K562 (cell line): ENCODE measurements at regions not wholly inside any gene's neighbourhood (a gene's known extent, or its start where the extent isn't known, plus 50 kb on each side); places are given as distances from the start of the nearest gene placed in this dataset.

Experiments used
- ATAC-seq: fragments of 200-7000 bp; cut with Tn5 transposase; 3 replicates; pipeline ENCODE4 v1.9.1; 2020; ENCODE audit warnings: moderate library complexity
- BruUV-seq: library from RNA; stranded (reverse); fragments of 400-500 nt; replicated peaks from 2 replicates; lab custom pipeline; 2021; lab: Mats Ljungman, UMichigan
- CTCF ChIA-PET: fragments of 300-600 bp; formaldehyde crosslinking; extraction: SDS; loops from one replicate; lab custom pipeline; 2021; ENCODE audit warnings: low intra/inter-chr PET ratio; lab: Yijun Ruan, JAX
- POLR2A ChIA-PET: fragments of 300-600, 350-650 bp; sonication (Branson Sonifier 250); formaldehyde crosslinking; extraction: SDS; loops from one replicate; lab custom pipeline; 2021; ENCODE audit warnings: antibody characterized with exemption, inconsistent platforms; lab: Yijun Ruan, JAX
- DNase-seq, 4 experiments: peaks; one replicate each; pipeline versions ENCODE4 v3.0.0 to v3.0.0-alpha.2; 2011 to 2018; ENCODE audit warnings: low spot score in 3 of 4, mixed read lengths in 3 of 4; ENCODE audit errors: extremely low read depth in 1 of 4
- FAIRE-seq: peaks from 2 replicates; lab custom pipeline; 2011; peaks lifted over from hg19 to GRCh38; lab: Jason Lieb, UNC
- H2AFZ ChIP-seq: 2 replicates; pipeline ENCODE4 v1.6.0; 2011; ENCODE audit warnings: low read depth, low read length, control low read depth, inconsistent platforms
- H3K27ac ChIP-seq: fragments of 200-600 bp; 3 replicates; pipeline ENCODE4 v1.8.0; 2011; ENCODE audit warnings: low read depth, mild to moderate bottlenecking, control low read depth, inconsistent platforms, low read length, moderate library complexity, mixed read lengths; ENCODE audit errors: extremely low read depth
- H3K27me3 ChIP-seq, 2 experiments: fragments of 300-600 bp in 1 of 2; 2 replicates in 1 of 2; 3 replicates in 1 of 2; pipeline versions ENCODE4 v1.6.0 to v1.8.0; 2011; ENCODE audit warnings: inconsistent platforms in 2 of 2, low read length in 2 of 2, mild to moderate bottlenecking in 1 of 2, mixed read lengths in 1 of 2, moderate library complexity in 1 of 2; ENCODE audit not compliant: control insufficient read depth in 2 of 2, insufficient read depth in 2 of 2
- H3K36me3 ChIP-seq: fragments of 300-600 bp; 3 replicates; pipeline ENCODE4 v1.8.0; 2011; ENCODE audit warnings: mild to moderate bottlenecking, low read length, inconsistent platforms; ENCODE audit not compliant: control insufficient read depth, insufficient read depth
- H3K4me1 ChIP-seq, 2 experiments: fragments of 200-600 bp in 1 of 2; replicated peaks in 1 of 2; 2 replicates in 1 of 2; 3 replicates in 1 of 2; pipeline versions ENCODE4 v1.5.1 to v1.8.0; 2011; ENCODE audit warnings: inconsistent platforms in 2 of 2, low read length in 2 of 2, mild to moderate bottlenecking in 1 of 2, mixed read lengths in 1 of 2, moderate library complexity in 1 of 2; ENCODE audit not compliant: control insufficient read depth in 2 of 2, insufficient read depth in 2 of 2
- H3K4me2 ChIP-seq: 2 replicates; pipeline ENCODE4 v1.6.1; 2011; ENCODE audit warnings: low read length, control low read depth, inconsistent platforms, mixed read lengths; ENCODE audit not compliant: insufficient read depth
- H3K4me3 ChIP-seq: fragments of 200-600 bp; sonication (generic), shearing (Covaris generic); 2 replicates; pipeline ENCODE4 v1.5.1; 2016; ENCODE audit warnings: control low read depth, inconsistent platforms
- H3K79me2 ChIP-seq: fragments of 200-600 bp; 3 replicates; pipeline ENCODE4 v1.8.0; 2011; ENCODE audit warnings: low read length, inconsistent platforms; ENCODE audit not compliant: control insufficient read depth, insufficient read depth
- H3K9ac ChIP-seq, 2 experiments: 2 replicates each; pipeline versions ENCODE4 v1.6.0 to v1.6.1; 2011; ENCODE audit warnings: low read depth in 2 of 2, low read length in 2 of 2, control low read depth in 1 of 2, inconsistent platforms in 1 of 2, mild to moderate bottlenecking in 1 of 2, mixed read lengths in 1 of 2; ENCODE audit not compliant: insufficient read depth in 1 of 2
- H3K9me1 ChIP-seq: one replicate; pipeline ENCODE4 v1.6.0; 2011; ENCODE audit warnings: inconsistent platforms, mild to moderate bottlenecking, low read length, moderate library complexity; ENCODE audit not compliant: control insufficient read depth, insufficient read depth
- H3K9me3 ChIP-seq: replicated peaks from 2 replicates; pipeline ENCODE4 v1.5.1; 2011; ENCODE audit warnings: low read depth, low read length, inconsistent platforms; ENCODE audit not compliant: control insufficient read depth, insufficient read depth
- H4K20me1 ChIP-seq: replicated peaks from 2 replicates; pipeline ENCODE4 v1.6.1; 2011; ENCODE audit warnings: low read length, inconsistent platforms, mixed read lengths; ENCODE audit not compliant: control insufficient read depth, insufficient read depth
- CEBPB ChIP-seq: fragments of 450-650 bp; IDR thresholded peaks from 2 replicates; pipeline ENCODE4 v1.6.1; 2016; ENCODE audit warnings: missing genetic modification characterization, missing compliant biosample characterization
- CEBPG ChIP-seq, 3 experiments: fragments of 200-800 bp in 1 of 3; sonication (Bioruptor generic) in 1 of 3; sonication (generic) in 1 of 3; formaldehyde crosslinking in 1 of 3; IDR thresholded peaks in 2 of 3; conservative IDR thresholded peaks in 1 of 3; 2 replicates each; pipeline versions ENCODE4 v1.6.1 to v1.8.0; 2016 to 2022; ENCODE audit warnings: missing compliant biosample characterization in 2 of 3, missing genetic modification characterization in 2 of 3, mild to moderate bottlenecking in 1 of 3, missing genetic modification reagents in 1 of 3
- GTF2E2 ChIP-seq: fragments of 200-800 bp; sonication (Bioruptor generic); IDR thresholded peaks from 2 replicates; pipeline ENCODE4 v1.6.1; 2016; ENCODE audit warnings: missing genetic modification characterization, missing compliant biosample characterization
- MAFF ChIP-seq: IDR thresholded peaks from 2 replicates; pipeline ENCODE4 v1.6.1; 2012; ENCODE audit warnings: low read length, improper control_type of control experiment
- PRDM10 ChIP-seq: fragments of 450-650 bp; IDR thresholded peaks from 2 replicates; pipeline ENCODE4 v1.6.1; 2018; ENCODE audit not compliant: partially characterized antibody
- RAD51 ChIP-seq: fragments of 450-650 bp; IDR thresholded peaks from 2 replicates; pipeline ENCODE4 v1.7.1; 2016; ENCODE audit warnings: low read depth, mild to moderate bottlenecking, borderline replicate concordance
- RBFOX2 ChIP-seq: fragments of 200-400 bp; formaldehyde crosslinking; IDR thresholded peaks from 2 replicates; pipeline ENCODE4 v1.6.1; 2017; ENCODE audit warnings: low read depth, mild to moderate bottlenecking, low read length, moderate library complexity
- SMAD4 ChIP-seq: fragments of 250-450 bp; sonication (Bioruptor Pico); conservative IDR thresholded peaks from 2 replicates; pipeline ENCODE4 v1.8.0; 2021; ENCODE audit warnings: inconsistent platforms, mild to moderate bottlenecking, moderate library complexity
- WGBS: fragments of 100-300 bp; shearing (Covaris generic); methylation state at CpG from one replicate; pipeline ENCODE4 v1.1.6; 2016; ENCODE audit warnings: low coverage, mixed read lengths; ENCODE audit not compliant: insufficient coverage; ENCODE audit errors: missing lambda C conversion rate; 5-methylcytosine and 5-hydroxymethylcytosine counted together
- in situ Hi-C: fragments of 300-500 bp; cut with MboI; formaldehyde crosslinking; loops from 4 replicates; pipeline ENCODE4 v1.15.0; 2018; ENCODE audit warnings: inconsistent platforms, mixed read lengths
- intact Hi-C: fragments of 100-400 bp; cut with micrococcal nuclease; formaldehyde crosslinking; loops from 2 replicates; pipeline ENCODE4 v1.14.2; 2022

- peak overlapping the region; percentile 11; the same call in 1 of the 2 replicates for H2AFZ ChIP-seq
- FAIRE-seq (peak; percentile 56), ATAC-seq (0 out of 3 replicates have a peak, but pooled peaks have one; percentile 7)
Observed at GRCh38 chr14:73784181-73784987, 67.2 kb upstream of the PTGR2 start.

More at GRCh38 chr14:73784181-73784987, 67.2 kb upstream of the PTGR2 start:
- DNase-seq = no peak
- H3K27me3 ChIP-seq = no peaks in the 10 kb centered on the region
- H3K36me3 ChIP-seq = peaks cover 4% of the 10 kb centered on the region; the same call in 1 of the 3 replicates
- H4K20me1 ChIP-seq = no peaks in the 10 kb centered on the region; the same call in 1 of the 2 replicates
- no peaks in the 10 kb centered on the region for H3K9me3 ChIP-seq
- peak overlapping the region; percentile 70 to 92; a peak in 3 of 4 replicates for H3K9ac ChIP-seq
- H3K9me1 ChIP-seq = no peaks in the 10 kb centered on the region
- ChIA-PET POLR2A (interaction anchor here (0.6 to 6.5 kb wide), 7 partner anchors 9 to 32 kb away, joined by 3 to 41 read pairs (median 11); a partner anchor contains a TSS), CTCF (no interaction called here)
- 33% methylated on average over 6 of the region's 8 CpGs for WGBS
- no TSS peak for BruUV-seq
- peak overlapping the region; percentile 62; the same call in 2 of the 3 replicates for H3K27ac ChIP-seq
- H3K4me3 ChIP-seq = no peak overlapping the region
- H3K4me1 ChIP-seq = peaks cover 38 to 43% of the 10 kb centered on the region in 2 experiments
- peaks cover 77% of the 10 kb centered on the region for H3K79me2 ChIP-seq
- in situ Hi-C loops = no loop called here
- TF ChIP-seq RAD51 = peak; percentile 43; the same call in 1 of the 2 replicates
- TF ChIP-seq RBFOX2 = 0 out of 2 replicates have a peak, but pooled peaks have one; percentile 19
- TF ChIP-seq GTF2E2 (tag) = no peak
- peak; percentile 40 for TF ChIP-seq PRDM10
- peak; percentile 54 for TF ChIP-seq CEBPG (CRISPR knock-in tag; IDR thresholded peaks at IDR 0.05)
- no peak for TF ChIP-seq CEBPG (tag; conservative IDR thresholded peaks at IDR 0.05 in 1 of 2, IDR thresholded peaks at IDR 0.05 in 1 of 2)
- TF ChIP-seq MAFF = no peak
- peak; percentile 84 for TF ChIP-seq CEBPB (tag)
- 0 out of 2 replicates have a peak, but pooled peaks have one; percentile 17 for TF ChIP-seq SMAD4 (CRISPR knock-in tag)
- intact Hi-C loops = no loop called here
- peak overlapping the region; percentile 90 for H3K4me2 ChIP-seq
